NT2/D1 (cell line): ENCODE measurements at regions not wholly inside any gene's neighbourhood (a gene's known extent, or its start where the extent isn't known, plus 50 kb on each side); places are given as distances from the start of the nearest gene placed in this dataset.
"Not testable (repeated sequence)": the region's sequence is repeated elsewhere in the genome, so short reads cannot be mapped to it uniquely, and the experiment has no call there.

Source experiments
- DNase-seq: peaks from one replicate; pipeline ENCODE4 v3.0.0-alpha.2; 2011; ENCODE audit warnings: low read depth, low spot score
- H3K27me3 ChIP-seq: 2 replicates; pipeline ENCODE4 v1.6.0; 2011; ENCODE audit warnings: mild to moderate bottlenecking; ENCODE audit not compliant: insufficient read length, insufficient read depth
- H3K36me3 ChIP-seq: 2 replicates; pipeline ENCODE4 v1.6.1; 2011; ENCODE audit warnings: mild to moderate bottlenecking, low read length, mixed read lengths; ENCODE audit not compliant: insufficient read depth, insufficient read length
- H3K4me1 ChIP-seq: 2 replicates; pipeline ENCODE4 v1.5.1; 2011; ENCODE audit not compliant: insufficient read depth, insufficient read length
- H3K4me3 ChIP-seq: 2 replicates; pipeline ENCODE4 v1.5.1; 2011; ENCODE audit warnings: low read depth; ENCODE audit not compliant: insufficient read length
- H3K9ac ChIP-seq: 2 replicates; pipeline ENCODE4 v1.6.0; 2011; ENCODE audit warnings: low read depth; ENCODE audit not compliant: insufficient read length
- H3K9me3 ChIP-seq: 2 replicates; pipeline ENCODE4 v1.5.1; 2011; ENCODE audit warnings: mild to moderate bottlenecking, low read length; ENCODE audit not compliant: insufficient read depth
- SUZ12 ChIP-seq: IDR thresholded peaks from 2 replicates; pipeline ENCODE4 v1.6.1; 2011; ENCODE audit not compliant: insufficient read length, insufficient read depth; ENCODE audit errors: extremely low read depth
- YY1 ChIP-seq: IDR thresholded peaks from 2 replicates; pipeline ENCODE4 v1.6.1; 2011; ENCODE audit not compliant: insufficient read length, insufficient read depth
- ZNF274 ChIP-seq: IDR thresholded peaks from 2 replicates; pipeline ENCODE4 v1.6.1; 2011; ENCODE audit warnings: mild to moderate bottlenecking, low read depth, low read length

GRCh38 chr6:106748547-106749207 is 119.3 kb downstream of the QRSL1 start:
- peak; percentile 63 for DNase-seq
- no peak overlapping the region for H3K4me3 ChIP-seq
- H3K9ac ChIP-seq: no peak overlapping the region
- H3K4me1 ChIP-seq: no peaks in the 10 kb centered on the region
- H3K27me3 ChIP-seq: no peaks in the 10 kb centered on the region
- TF ChIP-seq YY1 (no peak), SUZ12 (no peak), ZNF274 (no peak)
- H3K36me3 ChIP-seq: no peaks in the 10 kb centered on the region
- peaks cover 13% of the 10 kb centered on the region for H3K9me3 ChIP-seq

GRCh38 chr6:106747139-106747538 is 117.8 kb downstream of the QRSL1 start:
- Histone ChIP-seq H3K9ac (no peak overlapping the region), H3K27me3 (no peaks in the 10 kb centered on the region), H3K36me3 (no peaks in the 10 kb centered on the region), H3K4me3 (no peak overlapping the region), H3K9me3 (peaks cover 28% of the 10 kb centered on the region), H3K4me1 (no peaks in the 10 kb centered on the region)
- no peak for DNase-seq
- no peak for TF ChIP-seq SUZ12
- TF ChIP-seq ZNF274: no peak
- no peak for TF ChIP-seq YY1

- Histone ChIP-seq H3K9me3 (peaks cover 31% of the 10 kb centered on the region), H3K9ac (no peak overlapping the region), H3K36me3 (no peaks in the 10 kb centered on the region), H3K4me1 (no peaks in the 10 kb centered on the region), H3K27me3 (no peaks in the 10 kb centered on the region), H3K4me3 (no peak overlapping the region)
- DNase-seq: no peak
- no peak for TF ChIP-seq ZNF274
- TF ChIP-seq SUZ12: no peak
- TF ChIP-seq YY1: no peak
Observed at GRCh38 chr6:106746652-106747051, 117.3 kb downstream of the QRSL1 start.

- Histone ChIP-seq H3K36me3 (no peaks in the 10 kb centered on the region), H3K4me1 (no peaks in the 10 kb centered on the region), H3K27me3 (no peaks in the 10 kb centered on the region), H3K9ac (no peak overlapping the region), H3K9me3 (peaks cover 31% of the 10 kb centered on the region), H3K4me3 (no peak overlapping the region)
- TF ChIP-seq ZNF274: no peak
- no peak for TF ChIP-seq YY1
- TF ChIP-seq SUZ12: no peak
- no peak for DNase-seq
Observed at GRCh38 chr6:106745824-106746582, 116.6 kb downstream of the QRSL1 start.

GRCh38 chr6:106745197-106745770 is 115.9 kb downstream of the QRSL1 start:
- Histone ChIP-seq H3K9me3 (peaks cover 31% of the 10 kb centered on the region), H3K4me3 (no peak overlapping the region), H3K4me1 (no peaks in the 10 kb centered on the region), H3K27me3 (no peaks in the 10 kb centered on the region), H3K36me3 (no peaks in the 10 kb centered on the region), H3K9ac (no peak overlapping the region)
- TF ChIP-seq SUZ12 (no peak), YY1 (no peak), ZNF274 (no peak)
- DNase-seq: no peak

- Histone ChIP-seq H3K9me3 (peaks cover 31% of the 10 kb centered on the region), H3K36me3 (no peaks in the 10 kb centered on the region), H3K4me1 (no peaks in the 10 kb centered on the region), H3K9ac (no peak overlapping the region), H3K4me3 (no peak overlapping the region), H3K27me3 (no peaks in the 10 kb centered on the region)
- TF ChIP-seq ZNF274: no peak
- no peak for TF ChIP-seq YY1
- TF ChIP-seq SUZ12: no peak
- DNase-seq: no peak
Observed at GRCh38 chr6:106744781-106745180, 115.4 kb downstream of the QRSL1 start.

- peaks cover 31% of the 10 kb centered on the region for H3K9me3 ChIP-seq
- DNase-seq, H3K27me3 ChIP-seq, H3K36me3 ChIP-seq, H3K4me3 ChIP-seq, H3K9ac ChIP-seq, H3K4me1 ChIP-seq: not testable (repeated sequence)
Observed at GRCh38 chr6:106744029-106744428, 114.7 kb downstream of the QRSL1 start.
